ENCODE measurements at regions not wholly inside any gene's neighbourhood (a gene's known extent, or its start where the extent isn't known, plus 50 kb on each side); places are given as distances from the start of the nearest gene placed in this dataset.

DNA sequence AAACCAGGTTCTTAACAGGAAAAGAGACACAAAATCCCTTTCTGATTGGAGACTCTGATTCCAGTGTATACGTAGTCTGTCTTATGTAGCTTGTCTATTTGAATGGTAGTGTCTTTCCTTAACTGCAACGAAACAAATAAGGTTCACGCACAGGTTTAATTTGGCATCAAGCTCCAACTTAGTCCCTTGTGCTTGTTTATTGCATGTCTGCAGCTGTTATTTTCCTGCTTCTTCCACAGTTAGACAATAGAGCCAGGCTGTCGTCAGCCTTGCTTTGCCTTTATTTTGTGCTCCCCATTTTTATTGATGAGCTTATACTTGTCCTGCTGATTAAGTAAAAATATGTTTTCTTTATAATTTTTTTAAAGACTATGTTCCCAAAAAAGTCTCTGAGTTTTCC is 152.7 kb upstream of the CDIN1 start:
- TF ChIP-seq, protein P1, sequence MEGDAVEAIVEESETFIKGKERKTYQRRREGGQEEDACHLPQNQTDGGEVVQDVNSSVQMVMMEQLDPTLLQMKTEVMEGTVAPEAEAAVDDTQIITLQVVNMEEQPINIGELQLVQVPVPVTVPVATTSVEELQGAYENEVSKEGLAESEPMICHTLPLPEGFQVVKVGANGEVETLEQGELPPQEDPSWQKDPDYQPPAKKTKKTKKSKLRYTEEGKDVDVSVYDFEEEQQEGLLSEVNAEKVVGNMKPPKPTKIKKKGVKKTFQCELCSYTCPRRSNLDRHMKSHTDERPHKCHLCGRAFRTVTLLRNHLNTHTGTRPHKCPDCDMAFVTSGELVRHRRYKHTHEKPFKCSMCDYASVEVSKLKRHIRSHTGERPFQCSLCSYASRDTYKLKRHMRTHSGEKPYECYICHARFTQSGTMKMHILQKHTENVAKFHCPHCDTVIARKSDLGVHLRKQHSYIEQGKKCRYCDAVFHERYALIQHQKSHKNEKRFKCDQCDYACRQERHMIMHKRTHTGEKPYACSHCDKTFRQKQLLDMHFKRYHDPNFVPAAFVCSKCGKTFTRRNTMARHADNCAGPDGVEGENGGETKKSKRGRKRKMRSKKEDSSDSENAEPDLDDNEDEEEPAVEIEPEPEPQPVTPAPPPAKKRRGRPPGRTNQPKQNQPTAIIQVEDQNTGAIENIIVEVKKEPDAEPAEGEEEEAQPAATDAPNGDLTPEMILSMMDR (IDR thresholded peaks at IDR 0.05) = no peak
- TF ChIP-seq POLR2A (IDR thresholded peaks at IDR 0.05) = no peak

Data from adrenal gland (tissue), 5 donors.